ENCODE measurements at regions not wholly inside any gene's neighbourhood (a gene's known extent, or its start where the extent isn't known, plus 50 kb on each side); places are given as distances from the start of the nearest gene placed in this dataset.

- no peak for TF ChIP-seq CTCF (conservative IDR thresholded peaks at IDR 0.05; ENCODE audit: low read depth, low read length)
- no peak for TF ChIP-seq EZH2 (IDR thresholded peaks at IDR 0.05; ENCODE audit: borderline replicate concordance, low read depth, low read length, poor library complexity, severe bottlenecking)
These were observed 126.2 kb upstream of the FGGY start for GRCh38 chr1:59170659-59171058.

All from A673 (cell line).